Ishikawa (cell line): ENCODE measurements at regions not wholly inside any gene's neighbourhood (a gene's known extent, or its start where the extent isn't known, plus 50 kb on each side); places are given as distances from the start of the nearest gene placed in this dataset.

Source experiments
- CEBPB ChIP-seq: IDR thresholded peaks from 2 replicates; pipeline ENCODE4 v1.6.1; 2012
- CREB1 ChIP-seq: IDR thresholded peaks from 2 replicates; pipeline ENCODE4 v1.6.1; 2012; ENCODE audit warnings: low read depth
- EP300 ChIP-seq: IDR thresholded peaks from 2 replicates; pipeline ENCODE4 v1.6.1; 2012; ENCODE audit warnings: borderline replicate concordance
- MAX ChIP-seq: IDR thresholded peaks from 2 replicates; pipeline ENCODE4 v1.6.1; 2012
- TAF1 ChIP-seq: IDR thresholded peaks from 2 replicates; pipeline ENCODE4 v1.6.1; 2012; ENCODE audit warnings: low read depth, mild to moderate bottlenecking
- USF1 ChIP-seq: IDR thresholded peaks from 2 replicates; pipeline ENCODE4 v1.6.1; 2012
- YY1 ChIP-seq: IDR thresholded peaks from 2 replicates; pipeline ENCODE4 v1.6.1; 2012; ENCODE audit warnings: low read depth
- ZBTB7A ChIP-seq: IDR thresholded peaks from 2 replicates; pipeline ENCODE4 v1.6.1; 2012; ENCODE audit warnings: low read depth

- TF ChIP-seq USF1 (no peak), YY1 (no peak), CREB1 (no peak), TAF1 (no peak), EP300 (no peak), MAX (no peak), ZBTB7A (no peak), CEBPB (no peak)
These were observed 452.1 kb downstream of the HDGFL1 start for GRCh38 chr6:23021487-23021886.
